PC-3 (cell line): ENCODE measurements at regions not wholly inside any gene's neighbourhood (a gene's known extent, or its start where the extent isn't known, plus 50 kb on each side); places are given as distances from the start of the nearest gene placed in this dataset.

Experiments
- ATAC-seq: fragments of 200-7000 bp; cut with Tn5 transposase; 2 replicates; pipeline ENCODE4 v1.9.1; 2020; ENCODE audit warnings: mild to moderate bottlenecking, moderate library complexity
- BruUV-seq: library from RNA; stranded (reverse); fragments of 400-500 nt; replicated peaks from 2 replicates; lab custom pipeline; 2021; lab: Mats Ljungman, UMichigan
- CTCF ChIA-PET: fragments of 300-600 bp; sonication (Branson Sonifier 250); formaldehyde crosslinking; loops from one replicate; lab custom pipeline; 2022; ENCODE audit warnings: antibody characterized with exemption; lab: Charles Lee
- POLR2A ChIA-PET: fragments of 300-600 bp; sonication (Branson Sonifier 250); formaldehyde crosslinking; loops from one replicate; lab custom pipeline; 2022; ENCODE audit warnings: antibody characterized with exemption; ENCODE audit not compliant: unreplicated experiment; lab: Charles Lee
- DNase-seq: peaks from one replicate; pipeline ENCODE4 v3.0.0-alpha.2; 2015
- H2AFZ ChIP-seq: fragments of 300-600 bp; sonication (generic); 2 replicates; pipeline ENCODE4 v1.6.0; 2016; ENCODE audit warnings: antibody characterized with exemption, low read length
- H3F3A ChIP-seq: fragments of 300-600 bp; sonication (generic); one replicate; pipeline ENCODE4 v1.6.0; 2017; ENCODE audit warnings: antibody characterized with exemption, low read length, control low read depth, mild to moderate bottlenecking; ENCODE audit not compliant: unreplicated experiment
- H3K27ac ChIP-seq: fragments of 300-600 bp; sonication (generic); 2 replicates; pipeline ENCODE4 v1.5.1; 2016; ENCODE audit warnings: mild to moderate bottlenecking, low read length
- H3K27me3 ChIP-seq: fragments of 300-600 bp; sonication (generic); 2 replicates; pipeline ENCODE4 v1.6.1; 2016; ENCODE audit warnings: low read length, mixed read lengths
- H3K36me3 ChIP-seq: fragments of 300-600 bp; sonication (generic); 2 replicates; pipeline ENCODE4 v1.6.1; 2016; ENCODE audit warnings: low read depth, mixed run types, low read length, mixed read lengths
- H3K4me1 ChIP-seq: fragments of 300-600 bp; sonication (generic); 2 replicates; pipeline ENCODE4 v1.5.1; 2016; ENCODE audit warnings: low read length; ENCODE audit not compliant: insufficient read depth
- H3K4me2 ChIP-seq: fragments of 300-600 bp; sonication (generic); 2 replicates; pipeline ENCODE4 v1.6.0; 2016; ENCODE audit warnings: low read length
- H3K4me3 ChIP-seq: fragments of 300-600 bp; sonication (generic); 2 replicates; pipeline ENCODE4 v1.5.1; 2016; ENCODE audit warnings: mild to moderate bottlenecking, low read length, mixed read lengths
- H3K79me2 ChIP-seq: fragments of 300-600 bp; sonication (generic); 2 replicates; pipeline ENCODE4 v1.6.1; 2017; ENCODE audit warnings: low read length, mixed read lengths
- H3K9ac ChIP-seq: fragments of 300-600 bp; sonication (generic); 2 replicates; pipeline ENCODE4 v1.6.0; 2016; ENCODE audit warnings: mild to moderate bottlenecking, low read length
- H3K9me2 ChIP-seq: fragments of 300-600 bp; sonication (generic); replicated peaks from 2 replicates; pipeline ENCODE4 v1.6.1; 2016; ENCODE audit warnings: mixed run types, low read length, mixed read lengths
- H3K9me3 ChIP-seq: fragments of 300-600 bp; sonication (generic); 2 replicates; pipeline ENCODE4 v1.6.1; 2016; ENCODE audit warnings: low read length, mixed read lengths
- H4K20me1 ChIP-seq: fragments of 300-600 bp; sonication (generic); 2 replicates; pipeline ENCODE4 v1.6.1; 2016; ENCODE audit warnings: low read length, mixed read lengths
- CTCF ChIP-seq: fragments of 300-600 bp; sonication (generic); conservative IDR thresholded peaks from 2 replicates; pipeline ENCODE4 v1.5.1; 2017; ENCODE audit warnings: antibody characterized with exemption, low read depth, mild to moderate bottlenecking, low read length
- EZH2 ChIP-seq: fragments of 300-600 bp; sonication (generic); IDR thresholded peaks from one replicate; pipeline ENCODE4 v1.6.1; 2017; ENCODE audit warnings: antibody characterized with exemption, mild to moderate bottlenecking, low read length; ENCODE audit not compliant: unreplicated experiment
- EZH2phosphoT487 ChIP-seq: fragments of 300-600 bp; sonication (generic); IDR thresholded peaks from 2 replicates; pipeline ENCODE4 v1.6.1; 2018; ENCODE audit warnings: mild to moderate bottlenecking, antibody characterized with exemption, low read length, borderline replicate concordance
- intact Hi-C: fragments of 100-400 bp; cut with micrococcal nuclease; formaldehyde crosslinking; loops from 2 replicates; pipeline ENCODE4 v1.9.0; 2023

DNA sequence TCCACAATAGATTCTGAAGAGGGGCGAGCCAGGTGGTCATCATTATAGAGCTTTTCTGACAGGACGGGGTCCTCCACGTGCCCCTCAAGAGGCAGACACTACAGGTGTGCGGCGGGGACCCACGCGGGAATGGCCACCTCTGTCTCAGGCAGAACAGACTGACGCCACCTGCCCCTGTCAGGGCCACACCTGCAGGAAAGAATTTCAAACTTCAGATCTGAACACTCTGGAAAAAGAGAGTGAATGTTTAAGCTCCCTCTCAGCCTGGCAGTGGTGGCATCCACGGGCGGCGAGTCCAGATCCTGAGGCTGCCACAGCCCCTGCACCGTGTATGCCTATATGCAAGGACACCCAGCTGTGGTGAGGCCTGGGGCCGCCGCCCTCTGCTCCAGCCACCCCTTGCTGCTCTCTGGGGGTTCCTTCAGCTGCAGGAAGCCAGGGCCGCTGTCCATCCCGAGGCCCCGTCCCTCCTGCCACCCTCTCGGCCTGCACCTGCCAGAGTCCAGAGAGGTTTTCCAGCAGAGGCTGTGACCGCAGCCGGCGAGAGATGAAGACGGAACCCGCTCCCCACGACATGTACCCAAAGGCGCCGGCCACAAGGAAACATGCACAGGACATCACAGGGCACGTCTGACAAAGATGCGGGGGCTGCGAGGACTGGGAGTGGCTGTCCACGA, 234.9 kb downstream of the ERMARD start:
- no peaks in the 10 kb centered on the region for H3K36me3 ChIP-seq
- H3K4me3 ChIP-seq: no peak overlapping the region
- POLR2A ChIA-PET: no interaction called here
- H3K9me3 ChIP-seq: no peaks in the 10 kb centered on the region
- DNase-seq (no peak), ATAC-seq (no peak)
- no peak overlapping the region for H2AFZ ChIP-seq
- no peaks in the 10 kb centered on the region for H3F3A ChIP-seq
- intact Hi-C loops: no loop called here
- H3K79me2 ChIP-seq: no peaks in the 10 kb centered on the region
- no peaks in the 10 kb centered on the region for H3K4me1 ChIP-seq
- H3K9ac ChIP-seq: no peak overlapping the region
- no peaks in the 10 kb centered on the region for H3K9me2 ChIP-seq
- H3K27me3 ChIP-seq: no peaks in the 10 kb centered on the region
- H3K4me2 ChIP-seq: no peak overlapping the region
- CTCF ChIA-PET: no interaction called here
- no peak for TF ChIP-seq EZH2phosphoT487
- TF ChIP-seq CTCF: no peak
- TF ChIP-seq EZH2: no peak
- H4K20me1 ChIP-seq: no peaks in the 10 kb centered on the region
- no TSS peak for BruUV-seq
- H3K27ac ChIP-seq: no peak overlapping the region

- no peaks in the 10 kb centered on the region for H3K4me1 ChIP-seq
- no peak overlapping the region for H3K27ac ChIP-seq
- intact Hi-C loops: no loop called here
- ATAC-seq (no peak), DNase-seq (no peak)
- no peaks in the 10 kb centered on the region for H3K79me2 ChIP-seq
- no peak overlapping the region for H3K9ac ChIP-seq
- H4K20me1 ChIP-seq: no peaks in the 10 kb centered on the region
- H3K9me2 ChIP-seq: no peaks in the 10 kb centered on the region
- no peak overlapping the region for H3K4me2 ChIP-seq
- no peaks in the 10 kb centered on the region for H3F3A ChIP-seq
- no peak overlapping the region for H3K4me3 ChIP-seq
- H3K27me3 ChIP-seq: no peaks in the 10 kb centered on the region
- no peaks in the 10 kb centered on the region for H3K36me3 ChIP-seq
- no peak overlapping the region for H2AFZ ChIP-seq
- H3K9me3 ChIP-seq: no peaks in the 10 kb centered on the region
- ChIA-PET CTCF (no interaction called here), POLR2A (no interaction called here)
- BruUV-seq: no TSS peak
- no peak for TF ChIP-seq CTCF
- no peak for TF ChIP-seq EZH2
- TF ChIP-seq EZH2phosphoT487: no peak
Observed at GRCh38 chr6:169985121-169986015, 233.9 kb downstream of the ERMARD start.
